ENCODE measurements at regions not wholly inside any gene's neighbourhood (a gene's known extent, or its start where the extent isn't known, plus 50 kb on each side); places are given as distances from the start of the nearest gene placed in this dataset.
A peak's percentile ranks its signal among the peaks of the same experiment; 100 is the strongest.

- no peak for DNase-seq (ENCODE audit: low spot score)
These were observed 207.6 kb upstream of the RAB4A start for GRCh38 chr1:229063154-229063773.

- DNase-seq (ENCODE audit: low spot score): no peak
These were observed 206.4 kb upstream of the RAB4A start for GRCh38 chr1:229064320-229065168.

GRCh38 chr1:229065613-229066012 lies 205.3 kb upstream of the RAB4A start:
- DNase-seq (ENCODE audit: low spot score): no peak

- no peak for DNase-seq (ENCODE audit: low spot score)
These were observed 204.3 kb upstream of the RAB4A start for GRCh38 chr1:229066591-229066990.

- DNase-seq (ENCODE audit: low spot score): no peak
These were observed 203.4 kb upstream of the RAB4A start for GRCh38 chr1:229067546-229067945.

- DNase-seq (ENCODE audit: low spot score): peak; percentile 67
These were observed 202.5 kb upstream of the RAB4A start for GRCh38 chr1:229068270-229068987.

GRCh38 chr1:229069176-229069575 lies 201.7 kb upstream of the RAB4A start:
- DNase-seq (ENCODE audit: low spot score): no peak

GRCh38 chr1:229070168-229070567 lies 200.7 kb upstream of the RAB4A start:
- peak; percentile 79 for DNase-seq (ENCODE audit: low spot score)

- DNase-seq (ENCODE audit: low spot score): no peak
These were observed 197.7 kb upstream of the RAB4A start for GRCh38 chr1:229073251-229073650.

GRCh38 chr1:229075217-229075616 lies 195.7 kb upstream of the RAB4A start:
- DNase-seq (ENCODE audit: low spot score): peak; percentile 66

GRCh38 chr1:229075716-229076115 lies 195.2 kb upstream of the RAB4A start:
- no peak for DNase-seq (ENCODE audit: low spot score)

- no peak for DNase-seq (ENCODE audit: low spot score)
These were observed 194.7 kb upstream of the RAB4A start for GRCh38 chr1:229076195-229076594.

GRCh38 chr1:229079016-229079595 lies 191.8 kb upstream of the RAB4A start:
- no peak for DNase-seq (ENCODE audit: low spot score)

- no peak for DNase-seq (ENCODE audit: low spot score)
These were observed 190.6 kb upstream of the RAB4A start for GRCh38 chr1:229080361-229080760.

- DNase-seq (ENCODE audit: low spot score): no peak
These were observed 185.6 kb upstream of the RAB4A start for GRCh38 chr1:229085291-229085690.

GRCh38 chr1:229086091-229086490 lies 184.8 kb upstream of the RAB4A start:
- no peak for DNase-seq (ENCODE audit: low spot score)

GRCh38 chr1:229086686-229087085 lies 184.2 kb upstream of the RAB4A start:
- no peak for DNase-seq (ENCODE audit: low spot score)

- no peak for DNase-seq (ENCODE audit: low spot score)
These were observed 183.6 kb upstream of the RAB4A start for GRCh38 chr1:229087339-229087738.

GRCh38 chr1:229087906-229088305 lies 183.0 kb upstream of the RAB4A start:
- DNase-seq (ENCODE audit: low spot score): no peak

- DNase-seq (ENCODE audit: low spot score): no peak
These were observed 182.2 kb upstream of the RAB4A start for GRCh38 chr1:229088711-229089110.

- no peak for DNase-seq (ENCODE audit: low spot score)
These were observed 181.2 kb upstream of the RAB4A start for GRCh38 chr1:229089586-229090208.

GRCh38 chr1:229091721-229092136 lies 179.2 kb upstream of the RAB4A start:
- DNase-seq (ENCODE audit: low spot score): no peak
